ENCODE measurements at regions not wholly inside any gene's neighbourhood (a gene's known extent, or its start where the extent isn't known, plus 50 kb on each side); places are given as distances from the start of the nearest gene placed in this dataset.

- TF ChIP-seq POLR2A (IDR thresholded peaks at IDR 0.05) (no peak), CTCF (IDR thresholded peaks at IDR 0.05) (no peak)
Observed at GRCh38 chr13:87280139-87280538, 391.0 kb upstream of the SLITRK5 start.
